ENCODE measurements at regions not wholly inside any gene's neighbourhood (a gene's known extent, or its start where the extent isn't known, plus 50 kb on each side); places are given as distances from the start of the nearest gene placed in this dataset.

DNA sequence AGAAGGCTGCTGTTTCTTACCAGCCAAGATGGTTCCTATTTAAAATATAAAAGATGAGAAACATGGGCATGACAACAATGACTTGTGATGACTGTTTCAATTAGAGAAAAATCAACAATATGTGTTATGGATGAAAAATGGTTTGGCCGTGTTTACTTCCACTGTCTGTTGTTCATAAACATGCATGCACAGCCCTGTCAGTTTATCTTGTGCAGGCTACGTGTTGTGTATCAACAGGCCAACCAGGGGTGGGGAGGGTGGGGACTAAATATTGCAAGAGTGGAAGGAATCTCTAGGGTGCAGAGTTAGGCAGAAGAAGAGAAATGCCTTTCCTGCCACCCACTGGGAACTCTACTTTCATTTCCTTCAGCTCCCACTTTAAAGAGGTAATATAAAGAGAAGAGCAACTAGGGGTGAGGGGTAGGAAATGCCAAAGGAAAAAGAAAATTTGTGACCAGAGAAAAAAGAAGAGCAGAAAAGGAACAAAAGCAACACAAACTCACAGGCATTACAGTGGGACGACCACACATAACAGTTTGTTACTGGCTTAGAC lies 116.8 kb upstream of the MEIS1 start:
- TF ChIP-seq GFI1B (tag by site-specific recombination; IDR thresholded peaks at IDR 0.05), result no peak
- TF ChIP-seq YY2 (tag by site-specific recombination; IDR thresholded peaks at IDR 0.05), result no peak
- TF ChIP-seq, protein P1, sequence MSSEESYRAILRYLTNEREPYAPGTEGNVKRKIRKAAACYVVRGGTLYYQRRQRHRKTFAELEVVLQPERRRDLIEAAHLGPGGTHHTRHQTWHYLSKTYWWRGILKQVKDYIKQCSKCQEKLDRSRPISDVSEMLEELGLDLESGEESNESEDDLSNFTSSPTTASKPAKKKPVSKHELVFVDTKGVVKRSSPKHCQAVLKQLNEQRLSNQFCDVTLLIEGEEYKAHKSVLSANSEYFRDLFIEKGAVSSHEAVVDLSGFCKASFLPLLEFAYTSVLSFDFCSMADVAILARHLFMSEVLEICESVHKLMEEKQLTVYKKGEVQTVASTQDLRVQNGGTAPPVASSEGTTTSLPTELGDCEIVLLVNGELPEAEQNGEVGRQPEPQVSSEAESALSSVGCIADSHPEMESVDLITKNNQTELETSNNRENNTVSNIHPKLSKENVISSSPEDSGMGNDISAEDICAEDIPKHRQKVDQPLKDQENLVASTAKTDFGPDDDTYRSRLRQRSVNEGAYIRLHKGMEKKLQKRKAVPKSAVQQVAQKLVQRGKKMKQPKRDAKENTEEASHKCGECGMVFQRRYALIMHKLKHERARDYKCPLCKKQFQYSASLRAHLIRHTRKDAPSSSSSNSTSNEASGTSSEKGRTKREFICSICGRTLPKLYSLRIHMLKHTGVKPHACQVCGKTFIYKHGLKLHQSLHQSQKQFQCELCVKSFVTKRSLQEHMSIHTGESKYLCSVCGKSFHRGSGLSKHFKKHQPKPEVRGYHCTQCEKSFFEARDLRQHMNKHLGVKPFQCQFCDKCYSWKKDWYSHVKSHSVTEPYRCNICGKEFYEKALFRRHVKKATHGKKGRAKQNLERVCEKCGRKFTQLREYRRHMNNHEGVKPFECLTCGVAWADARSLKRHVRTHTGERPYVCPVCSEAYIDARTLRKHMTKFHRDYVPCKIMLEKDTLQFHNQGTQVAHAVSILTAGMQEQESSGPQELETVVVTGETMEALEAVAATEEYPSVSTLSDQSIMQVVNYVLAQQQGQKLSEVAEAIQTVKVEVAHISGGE (tag by site-specific recombination; conservative IDR thresholded peaks at IDR 0.05; ENCODE audit: low read depth), result no peak
- no peak for TF ChIP-seq YY1 (tag by site-specific recombination; IDR thresholded peaks at IDR 0.05)
- TF ChIP-seq ZBTB48 (tag by site-specific recombination; IDR thresholded peaks at IDR 0.05), result no peak
- no peak for TF ChIP-seq ZNF394 (tag by site-specific recombination; IDR thresholded peaks at IDR 0.05; ENCODE audit: borderline replicate concordance)
- TF ChIP-seq ZFP3 (tag by site-specific recombination; IDR thresholded peaks at IDR 0.05; ENCODE audit: low read depth), result no peak
- TF ChIP-seq, protein P2, sequence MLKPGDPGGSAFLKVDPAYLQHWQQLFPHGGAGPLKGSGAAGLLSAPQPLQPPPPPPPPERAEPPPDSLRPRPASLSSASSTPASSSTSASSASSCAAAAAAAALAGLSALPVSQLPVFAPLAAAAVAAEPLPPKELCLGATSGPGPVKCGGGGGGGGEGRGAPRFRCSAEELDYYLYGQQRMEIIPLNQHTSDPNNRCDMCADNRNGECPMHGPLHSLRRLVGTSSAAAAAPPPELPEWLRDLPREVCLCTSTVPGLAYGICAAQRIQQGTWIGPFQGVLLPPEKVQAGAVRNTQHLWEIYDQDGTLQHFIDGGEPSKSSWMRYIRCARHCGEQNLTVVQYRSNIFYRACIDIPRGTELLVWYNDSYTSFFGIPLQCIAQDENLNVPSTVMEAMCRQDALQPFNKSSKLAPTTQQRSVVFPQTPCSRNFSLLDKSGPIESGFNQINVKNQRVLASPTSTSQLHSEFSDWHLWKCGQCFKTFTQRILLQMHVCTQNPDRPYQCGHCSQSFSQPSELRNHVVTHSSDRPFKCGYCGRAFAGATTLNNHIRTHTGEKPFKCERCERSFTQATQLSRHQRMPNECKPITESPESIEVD (tag by site-specific recombination; IDR thresholded peaks at IDR 0.05), result no peak
- TF ChIP-seq, protein P3, sequence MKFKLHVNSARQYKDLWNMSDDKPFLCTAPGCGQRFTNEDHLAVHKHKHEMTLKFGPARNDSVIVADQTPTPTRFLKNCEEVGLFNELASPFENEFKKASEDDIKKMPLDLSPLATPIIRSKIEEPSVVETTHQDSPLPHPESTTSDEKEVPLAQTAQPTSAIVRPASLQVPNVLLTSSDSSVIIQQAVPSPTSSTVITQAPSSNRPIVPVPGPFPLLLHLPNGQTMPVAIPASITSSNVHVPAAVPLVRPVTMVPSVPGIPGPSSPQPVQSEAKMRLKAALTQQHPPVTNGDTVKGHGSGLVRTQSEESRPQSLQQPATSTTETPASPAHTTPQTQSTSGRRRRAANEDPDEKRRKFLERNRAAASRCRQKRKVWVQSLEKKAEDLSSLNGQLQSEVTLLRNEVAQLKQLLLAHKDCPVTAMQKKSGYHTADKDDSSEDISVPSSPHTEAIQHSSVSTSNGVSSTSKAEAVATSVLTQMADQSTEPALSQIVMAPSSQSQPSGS (tag by site-specific recombination; IDR thresholded peaks at IDR 0.05; ENCODE audit: low read depth), result no peak
- TF ChIP-seq SP7 (tag by site-specific recombination; IDR thresholded peaks at IDR 0.05), result no peak
- TF ChIP-seq ZNF624 (tag by site-specific recombination; IDR thresholded peaks at IDR 0.05), result no peak
- TF ChIP-seq, protein P4, sequence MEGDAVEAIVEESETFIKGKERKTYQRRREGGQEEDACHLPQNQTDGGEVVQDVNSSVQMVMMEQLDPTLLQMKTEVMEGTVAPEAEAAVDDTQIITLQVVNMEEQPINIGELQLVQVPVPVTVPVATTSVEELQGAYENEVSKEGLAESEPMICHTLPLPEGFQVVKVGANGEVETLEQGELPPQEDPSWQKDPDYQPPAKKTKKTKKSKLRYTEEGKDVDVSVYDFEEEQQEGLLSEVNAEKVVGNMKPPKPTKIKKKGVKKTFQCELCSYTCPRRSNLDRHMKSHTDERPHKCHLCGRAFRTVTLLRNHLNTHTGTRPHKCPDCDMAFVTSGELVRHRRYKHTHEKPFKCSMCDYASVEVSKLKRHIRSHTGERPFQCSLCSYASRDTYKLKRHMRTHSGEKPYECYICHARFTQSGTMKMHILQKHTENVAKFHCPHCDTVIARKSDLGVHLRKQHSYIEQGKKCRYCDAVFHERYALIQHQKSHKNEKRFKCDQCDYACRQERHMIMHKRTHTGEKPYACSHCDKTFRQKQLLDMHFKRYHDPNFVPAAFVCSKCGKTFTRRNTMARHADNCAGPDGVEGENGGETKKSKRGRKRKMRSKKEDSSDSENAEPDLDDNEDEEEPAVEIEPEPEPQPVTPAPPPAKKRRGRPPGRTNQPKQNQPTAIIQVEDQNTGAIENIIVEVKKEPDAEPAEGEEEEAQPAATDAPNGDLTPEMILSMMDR (tag by site-specific recombination; IDR thresholded peaks at IDR 0.05), result no peak
